GM19324 (cell line): ENCODE measurements at regions not wholly inside any gene's neighbourhood (a gene's known extent, or its start where the extent isn't known, plus 50 kb on each side); places are given as distances from the start of the nearest gene placed in this dataset.

Source experiments
- ATAC-seq: cut with Tn5 transposase; IDR thresholded peaks from one replicate; pipeline ENCODE4 v1.9.1; 2021; ENCODE audit warnings: mild to moderate bottlenecking, moderate library complexity; ENCODE audit not compliant: unreplicated experiment, low FRiP score

GRCh38 chr18:39113790-39114189 lies 1548.2 kb upstream of the CELF4 start:
- ATAC-seq = no peak

- no peak for ATAC-seq
These were observed 1539.5 kb upstream of the CELF4 start for GRCh38 chr18:39105104-39105503.

GRCh38 chr18:39072970-39073369 lies 1507.4 kb upstream of the CELF4 start:
- no peak for ATAC-seq

- ATAC-seq = no peak
These were observed 1496.8 kb upstream of the CELF4 start for GRCh38 chr18:39062426-39062825.

- ATAC-seq = no peak
These were observed 1492.9 kb upstream of the CELF4 start for GRCh38 chr18:39058386-39059000.

GRCh38 chr18:39057423-39058064 lies 1491.9 kb upstream of the CELF4 start:
- ATAC-seq = no peak

GRCh38 chr18:39053571-39053970 lies 1488.0 kb upstream of the CELF4 start:
- no peak for ATAC-seq

GRCh38 chr18:39051013-39051412 lies 1485.4 kb upstream of the CELF4 start:
- no peak for ATAC-seq

GRCh38 chr18:39039813-39040212 lies 1474.2 kb upstream of the CELF4 start:
- no peak for ATAC-seq

GRCh38 chr18:39037925-39038324 lies 1472.3 kb upstream of the CELF4 start:
- no peak for ATAC-seq

GRCh38 chr18:39033312-39033711 lies 1467.7 kb upstream of the CELF4 start:
- ATAC-seq = no peak

GRCh38 chr18:39031647-39032046 lies 1466.0 kb upstream of the CELF4 start:
- no peak for ATAC-seq

GRCh38 chr18:39030124-39030655 lies 1464.6 kb upstream of the CELF4 start:
- no peak for ATAC-seq

- no peak for ATAC-seq
These were observed 1459.9 kb upstream of the CELF4 start for GRCh38 chr18:39025531-39025930.

- ATAC-seq = no peak
These were observed 1454.4 kb upstream of the CELF4 start for GRCh38 chr18:39019989-39020388.

- no peak for ATAC-seq
These were observed 1441.7 kb upstream of the CELF4 start for GRCh38 chr18:39007031-39007902.

GRCh38 chr18:38996056-38996455 lies 1430.5 kb upstream of the CELF4 start:
- ATAC-seq = no peak

GRCh38 chr18:38993342-38993741 lies 1427.7 kb upstream of the CELF4 start:
- no peak for ATAC-seq

GRCh38 chr18:38984968-38985367 lies 1419.4 kb upstream of the CELF4 start:
- no peak for ATAC-seq

GRCh38 chr18:38982072-38982471 lies 1416.5 kb upstream of the CELF4 start:
- no peak for ATAC-seq

GRCh38 chr18:38981389-38981788 lies 1415.8 kb upstream of the CELF4 start:
- ATAC-seq = no peak
